ENCODE measurements at regions not wholly inside any gene's neighbourhood (a gene's known extent, or its start where the extent isn't known, plus 50 kb on each side); places are given as distances from the start of the nearest gene placed in this dataset.

DNA sequence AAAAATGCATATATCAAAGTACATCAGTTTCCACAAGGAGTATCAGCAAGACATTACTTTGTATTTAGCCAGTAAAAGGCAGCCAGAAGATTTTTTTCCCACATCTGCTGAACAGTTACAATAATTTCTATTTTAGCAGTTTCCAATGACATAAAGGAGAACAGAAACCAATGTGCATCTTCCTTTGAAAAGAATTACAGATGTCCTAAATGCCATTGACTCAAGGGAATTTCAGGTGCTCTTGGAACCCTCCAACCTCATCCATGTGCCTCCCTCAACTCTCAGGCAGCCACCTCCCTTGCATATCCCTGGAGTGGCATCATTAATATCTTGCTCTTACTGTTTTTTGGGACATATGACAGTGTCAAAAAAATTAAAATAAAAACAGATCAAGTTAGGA is 62.2 kb upstream of the ST8SIA1 start:
- no TSS peak for BruUV-seq (replicated peaks)
- H3K79me2 ChIP-seq (ENCODE audit: control insufficient read depth, insufficient read depth, low read length), result no peaks in the 10 kb centered on the region
- POLR2A ChIA-PET, result no interaction called here
- no peaks in the 10 kb centered on the region for H3K9me3 ChIP-seq (replicated peaks; ENCODE audit: control insufficient read depth, insufficient read depth, low read length)
- CTCF ChIA-PET, result no interaction called here
- H3K4me3 ChIP-seq (replicated peaks in 1 of 3; ENCODE audit: insufficient read depth in 1 of 3, low read depth in 1 of 3, low read length in 3 of 3), result no peak overlapping the region
- no peaks in the 10 kb centered on the region for H3K9me1 ChIP-seq (replicated peaks; ENCODE audit: control insufficient read depth, extremely low read depth, insufficient read depth, low read length)
- DNase-seq (ENCODE audit: low read depth, low spot score) (no peak), FAIRE-seq (no peak)
- intact Hi-C loops (cut with micrococcal nuclease), result loop anchor here (10.0 kb wide), 1 partner anchor 788 kb away; no protein-coding TSS in a partner anchor
- no peak overlapping the region for H3K4me2 ChIP-seq (ENCODE audit: insufficient read depth, low read length)
- no peak overlapping the region for H3K27ac ChIP-seq (ENCODE audit: insufficient read depth, low read depth, low read length)
- dilution Hi-C loops (cut with MboI; ENCODE audit: extremely low pct_ligation_motif_present, low sequenced_read_pairs), result no loop called here
- no peaks in the 10 kb centered on the region for H4K20me1 ChIP-seq (replicated peaks; ENCODE audit: control insufficient read depth, extremely low read depth, insufficient read depth, low read length)
- TF ChIP-seq MYC (IDR thresholded peaks at IDR 0.05; ENCODE audit: low read depth, low read length) (no peak), JUN (IDR thresholded peaks at IDR 0.05; ENCODE audit: borderline replicate concordance, insufficient read depth, insufficient read length, low read depth) (no peak), FOS (IDR thresholded peaks at IDR 0.05; ENCODE audit: borderline replicate concordance, insufficient read depth, low read length) (no peak), POLR2A (IDR thresholded peaks at IDR 0.05; ENCODE audit: low read depth, low read length) (no peak), POLR2AphosphoS5 (IDR thresholded peaks at IDR 0.05; ENCODE audit: insufficient read depth, low read depth, low read length) (no peak), EZH2 (IDR thresholded peaks at IDR 0.05; ENCODE audit: borderline replicate concordance, low read depth, low read length, severe bottlenecking) (no peak), GATA2 (IDR thresholded peaks at IDR 0.05; ENCODE audit: insufficient read depth, insufficient read length, low read depth, low read length) (no peak), MAX (IDR thresholded peaks at IDR 0.05; ENCODE audit: insufficient read depth, insufficient read length) (no peak)
- TF ChIP-seq, protein P1, sequence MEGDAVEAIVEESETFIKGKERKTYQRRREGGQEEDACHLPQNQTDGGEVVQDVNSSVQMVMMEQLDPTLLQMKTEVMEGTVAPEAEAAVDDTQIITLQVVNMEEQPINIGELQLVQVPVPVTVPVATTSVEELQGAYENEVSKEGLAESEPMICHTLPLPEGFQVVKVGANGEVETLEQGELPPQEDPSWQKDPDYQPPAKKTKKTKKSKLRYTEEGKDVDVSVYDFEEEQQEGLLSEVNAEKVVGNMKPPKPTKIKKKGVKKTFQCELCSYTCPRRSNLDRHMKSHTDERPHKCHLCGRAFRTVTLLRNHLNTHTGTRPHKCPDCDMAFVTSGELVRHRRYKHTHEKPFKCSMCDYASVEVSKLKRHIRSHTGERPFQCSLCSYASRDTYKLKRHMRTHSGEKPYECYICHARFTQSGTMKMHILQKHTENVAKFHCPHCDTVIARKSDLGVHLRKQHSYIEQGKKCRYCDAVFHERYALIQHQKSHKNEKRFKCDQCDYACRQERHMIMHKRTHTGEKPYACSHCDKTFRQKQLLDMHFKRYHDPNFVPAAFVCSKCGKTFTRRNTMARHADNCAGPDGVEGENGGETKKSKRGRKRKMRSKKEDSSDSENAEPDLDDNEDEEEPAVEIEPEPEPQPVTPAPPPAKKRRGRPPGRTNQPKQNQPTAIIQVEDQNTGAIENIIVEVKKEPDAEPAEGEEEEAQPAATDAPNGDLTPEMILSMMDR (IDR thresholded peaks at IDR 0.05; ENCODE audit: extremely low read depth in 1 of 2, insufficient read depth in 1 of 2, low read depth in 1 of 2, low read length in 2 of 2), result no peak
- H3K36me3 ChIP-seq (ENCODE audit: control insufficient read depth in 2 of 2, extremely low read depth in 1 of 2, insufficient read depth in 2 of 2, low read length in 2 of 2), result no peaks in the 10 kb centered on the region
- no peaks in the 10 kb centered on the region for H3K27me3 ChIP-seq (ENCODE audit: control insufficient read depth in 2 of 2, insufficient read depth in 2 of 2, low read length in 2 of 2)
- no peak overlapping the region for H2AFZ ChIP-seq (ENCODE audit: low read depth, low read length)
- no peak overlapping the region for H3K9ac ChIP-seq (replicated peaks; ENCODE audit: extremely low read depth, insufficient read depth, low read length)
- H3K4me1 ChIP-seq (ENCODE audit: control insufficient read depth, extremely low read depth, insufficient read depth, low read length), result no peaks in the 10 kb centered on the region

Measured in endothelial cell of umbilical vein (primary cell).